ENCODE measurements at regions not wholly inside any gene's neighbourhood (a gene's known extent, or its start where the extent isn't known, plus 50 kb on each side); places are given as distances from the start of the nearest gene placed in this dataset.
"Not testable (repeated sequence)": the region's sequence is repeated elsewhere in the genome, so short reads cannot be mapped to it uniquely, and the experiment has no call there.

GRCh38 chr1:182225755-182226154 is 164.2 kb upstream of the ZNF648 start:
- DNase-seq, result not testable (repeated sequence)

GRCh38 chr1:182221990-182222389 is 160.5 kb upstream of the ZNF648 start:
- DNase-seq, result not testable (repeated sequence)

GRCh38 chr1:182221367-182221766 is 159.9 kb upstream of the ZNF648 start:
- not testable (repeated sequence) for DNase-seq

GRCh38 chr1:182217967-182218366 is 156.5 kb upstream of the ZNF648 start:
- no peak for DNase-seq

GRCh38 chr1:182217071-182217470 is 155.6 kb upstream of the ZNF648 start:
- no peak for DNase-seq

- no peak for DNase-seq
Observed at GRCh38 chr1:182215764-182216163, 154.3 kb upstream of the ZNF648 start.

- DNase-seq, result no peak
Observed at GRCh38 chr1:182213163-182213562, 151.7 kb upstream of the ZNF648 start.

- no peak for DNase-seq
Observed at GRCh38 chr1:182211386-182211785, 149.9 kb upstream of the ZNF648 start.

- DNase-seq, result no peak
Observed at GRCh38 chr1:182210417-182210816, 148.9 kb upstream of the ZNF648 start.

GRCh38 chr1:182207300-182207699 is 145.8 kb upstream of the ZNF648 start:
- DNase-seq, result no peak

GRCh38 chr1:182206626-182207239 is 145.2 kb upstream of the ZNF648 start:
- no peak for DNase-seq

GRCh38 chr1:182205351-182206022 is 144.0 kb upstream of the ZNF648 start:
- no peak for DNase-seq

GRCh38 chr1:182203191-182203875 is 141.8 kb upstream of the ZNF648 start:
- no peak for DNase-seq

GRCh38 chr1:182201490-182201889 is 140.0 kb upstream of the ZNF648 start:
- not testable (repeated sequence) for DNase-seq

- DNase-seq, result no peak
Observed at GRCh38 chr1:182200025-182200812, 138.7 kb upstream of the ZNF648 start.

GRCh38 chr1:182198006-182198605 is 136.6 kb upstream of the ZNF648 start:
- no peak for DNase-seq

GRCh38 chr1:182196897-182197870 is 135.7 kb upstream of the ZNF648 start:
- DNase-seq, result no peak

- no peak for DNase-seq
Observed at GRCh38 chr1:182195733-182196132, 134.2 kb upstream of the ZNF648 start.

- no peak for DNase-seq
Observed at GRCh38 chr1:182193908-182194550, 132.5 kb upstream of the ZNF648 start.

- no peak for DNase-seq
Observed at GRCh38 chr1:182192966-182193365, 131.5 kb upstream of the ZNF648 start.

GRCh38 chr1:182192215-182192614 is 130.7 kb upstream of the ZNF648 start:
- no peak for DNase-seq

Measured in effector CD8-positive, alpha-beta T cell (primary cell).